H1 (cell line): ENCODE measurements at regions not wholly inside any gene's neighbourhood (a gene's known extent, or its start where the extent isn't known, plus 50 kb on each side); places are given as distances from the start of the nearest gene placed in this dataset.
A peak's percentile ranks its signal among the peaks of the same experiment; 100 is the strongest.

Experiments
- RBBP5 ChIP-seq: IDR thresholded peaks from 2 replicates; pipeline ENCODE4 v1.7.1; 2012; ENCODE audit warnings: low read depth, mild to moderate bottlenecking, inconsistent platforms, low read length, moderate library complexity, borderline replicate concordance

DNA sequence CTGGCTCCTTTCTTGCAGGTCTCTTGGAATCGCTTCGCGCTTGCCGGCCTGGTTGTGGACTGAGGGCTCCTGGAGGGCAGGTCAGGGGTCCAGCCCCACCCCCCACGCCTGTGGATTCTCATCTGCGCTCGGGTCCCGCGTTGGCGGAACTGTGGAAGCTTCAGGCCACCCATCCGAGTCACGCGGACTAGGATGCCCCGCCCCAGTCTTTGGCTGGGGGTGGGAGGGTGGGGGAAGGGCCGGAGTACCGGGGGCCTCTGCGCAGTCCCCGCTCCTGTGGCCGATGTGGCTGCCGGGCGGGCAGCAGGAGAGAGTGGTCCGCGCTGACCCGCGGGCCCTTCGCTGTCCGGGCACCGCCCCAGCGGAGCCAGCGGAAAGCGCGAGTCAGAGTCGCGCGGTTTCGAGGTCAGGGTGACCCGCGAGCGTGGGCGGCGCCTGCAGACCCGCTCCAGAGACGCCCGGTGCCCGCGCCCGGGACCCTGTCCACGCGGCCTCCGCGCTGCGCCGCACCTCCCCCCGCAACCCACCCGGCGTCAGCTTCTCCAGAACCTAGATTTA lies 114.2 kb downstream of the KLF13 start (continued):
- 0 out of 2 replicates have a peak, but pooled peaks have one; percentile 35 for TF ChIP-seq RBBP5
